ENCODE measurements at regions not wholly inside any gene's neighbourhood (a gene's known extent, or its start where the extent isn't known, plus 50 kb on each side); places are given as distances from the start of the nearest gene placed in this dataset.
A peak's percentile ranks its signal among the peaks of the same experiment; 100 is the strongest.
"Not testable (repeated sequence)": the region's sequence is repeated elsewhere in the genome, so short reads cannot be mapped to it uniquely, and the experiment has no call there.

DNA sequence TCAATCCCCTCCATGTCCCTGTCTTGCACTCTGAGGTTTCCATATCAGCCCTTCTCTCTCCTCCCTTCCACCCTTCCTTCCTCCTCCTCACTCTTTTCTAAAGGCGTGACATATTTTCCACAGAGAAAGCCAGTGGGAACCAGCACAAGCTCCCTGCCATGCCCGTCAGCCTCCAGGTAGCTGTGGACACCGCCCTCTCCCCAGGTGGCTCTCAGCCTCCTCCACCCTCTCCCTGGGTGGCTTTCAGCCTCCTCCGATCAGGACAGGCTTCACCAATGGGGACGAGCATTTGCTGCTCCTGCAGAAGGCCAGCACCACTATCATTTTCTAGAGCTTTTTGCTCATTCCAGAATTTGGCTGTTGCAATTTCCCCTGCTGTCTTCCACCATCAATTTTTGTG lies 236.6 kb downstream of the GADD45G start:
- no peak for DNase-seq (ENCODE audit: low spot score)

- no peak for DNase-seq (ENCODE audit: low spot score)
Observed at GRCh38 chr9:89842267-89842768, 237.5 kb downstream of the GADD45G start.

DNA sequence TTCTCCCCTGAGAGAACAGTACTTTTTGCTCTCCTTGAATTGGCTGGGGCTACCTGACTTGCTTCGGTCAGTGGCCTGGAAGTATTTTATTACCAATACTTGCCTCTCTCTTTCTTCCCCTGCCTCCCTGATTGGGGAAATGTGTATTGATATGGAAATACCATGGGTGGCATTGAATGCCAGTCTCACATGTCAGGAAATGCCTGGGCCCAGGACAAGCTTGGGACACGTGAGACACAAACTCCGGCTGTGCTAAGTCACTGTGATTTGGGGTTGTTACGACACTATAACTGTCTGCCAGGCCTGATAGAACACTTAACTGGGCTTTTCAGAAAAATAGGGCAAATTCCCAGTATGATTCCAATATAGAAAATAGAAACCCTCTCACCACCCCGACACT lies 238.3 kb downstream of the GADD45G start:
- no peak for DNase-seq (ENCODE audit: low spot score)

- no peak for DNase-seq (ENCODE audit: low spot score)
Observed at GRCh38 chr9:89843591-89843990, 238.8 kb downstream of the GADD45G start.

DNA sequence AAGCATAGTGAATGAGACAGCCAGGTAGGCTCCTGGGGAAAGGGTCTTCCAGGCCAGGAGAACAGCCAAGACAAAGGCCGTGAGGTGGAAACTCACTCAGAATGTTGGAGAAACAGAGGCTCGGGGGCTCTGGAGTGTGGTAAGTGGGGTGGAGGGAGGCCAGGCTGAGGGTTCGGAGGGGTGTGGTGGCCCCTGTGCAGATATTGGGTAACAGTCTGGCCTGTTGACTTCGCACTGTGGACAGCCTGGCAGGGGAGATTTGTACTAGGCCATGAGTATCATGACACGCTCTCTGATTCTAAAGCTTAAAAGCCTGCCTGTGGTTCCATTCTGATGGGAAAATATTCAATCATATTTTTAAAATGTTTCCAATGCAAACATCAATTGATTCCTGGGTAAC lies 239.3 kb downstream of the GADD45G start:
- DNase-seq (ENCODE audit: low spot score): no peak

GRCh38 chr9:89844535-89844934 lies 239.7 kb downstream of the GADD45G start:
- no peak for DNase-seq (ENCODE audit: low spot score)

DNA sequence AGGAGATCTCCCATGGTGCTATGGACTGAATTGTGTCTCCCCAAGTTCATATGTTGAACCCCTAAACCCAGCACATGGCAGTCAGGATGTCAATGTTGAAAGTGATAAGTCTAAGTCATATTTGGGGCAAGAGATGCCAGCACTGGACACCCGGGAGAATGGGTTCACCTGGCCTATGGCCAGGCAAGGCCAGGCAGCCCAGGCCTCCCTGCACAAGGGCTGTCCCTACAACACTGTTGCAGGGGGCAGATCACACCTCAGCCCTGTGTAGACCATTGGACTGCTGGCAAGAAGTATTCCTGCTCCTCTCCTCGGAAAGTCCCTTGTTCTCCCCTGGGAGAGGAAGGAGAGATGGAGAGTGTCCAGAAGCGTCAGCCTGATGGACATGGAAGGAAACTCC lies 240.5 kb downstream of the GADD45G start:
- DNase-seq (ENCODE audit: low spot score): no peak

DNA sequence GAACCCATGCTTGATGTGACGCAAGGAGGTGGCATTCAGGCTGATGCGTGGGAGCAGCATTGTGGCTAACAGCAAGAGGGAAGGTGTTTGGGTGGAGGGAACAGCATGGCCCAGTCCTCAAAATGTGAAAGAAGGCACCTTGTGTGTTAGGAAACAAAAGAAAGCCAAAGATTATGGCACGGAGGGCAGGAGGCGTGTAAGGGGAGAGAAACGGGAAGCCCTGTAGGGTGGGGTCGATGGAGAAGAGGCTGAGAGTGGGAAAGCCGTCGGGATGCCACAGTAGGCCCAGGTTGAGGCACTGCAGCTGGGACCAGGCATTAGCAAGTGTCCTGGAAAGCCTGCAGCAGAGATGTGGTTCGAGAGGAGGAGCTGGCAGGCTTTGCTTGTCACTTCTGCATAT lies 241.1 kb downstream of the GADD45G start:
- no peak for DNase-seq (ENCODE audit: low spot score)

GRCh38 chr9:89848060-89849040 lies 243.5 kb downstream of the GADD45G start:
- DNase-seq (ENCODE audit: low spot score): no peak

- no peak for DNase-seq (ENCODE audit: low spot score)
Observed at GRCh38 chr9:89849096-89849495, 244.3 kb downstream of the GADD45G start.

DNA sequence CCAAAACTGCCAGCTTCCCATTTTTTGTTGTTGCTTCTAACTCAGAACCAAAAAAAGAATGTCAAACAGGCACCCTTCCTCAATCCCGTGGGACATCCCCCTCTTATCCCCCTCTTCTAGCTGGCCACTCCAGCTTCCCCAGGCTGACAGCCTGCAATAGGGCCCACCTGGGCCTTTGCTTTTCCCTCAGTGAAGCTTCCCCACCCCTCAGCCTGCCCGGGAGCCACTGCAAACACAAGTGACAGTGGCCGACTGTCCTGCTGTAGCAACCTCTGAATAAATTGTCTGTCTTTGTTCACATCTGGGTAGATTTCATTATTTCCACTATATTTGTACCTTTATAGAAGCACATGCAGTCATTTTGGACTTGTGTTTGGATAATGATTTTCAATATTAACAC lies 245.3 kb downstream of the GADD45G start:
- no peak for DNase-seq (ENCODE audit: low spot score)

GRCh38 chr9:89850631-89851325 lies 246.0 kb downstream of the GADD45G start:
- peak; percentile 19 for DNase-seq (ENCODE audit: low spot score)

GRCh38 chr9:89853161-89853560 lies 248.3 kb downstream of the GADD45G start:
- DNase-seq (ENCODE audit: low spot score): no peak

DNA sequence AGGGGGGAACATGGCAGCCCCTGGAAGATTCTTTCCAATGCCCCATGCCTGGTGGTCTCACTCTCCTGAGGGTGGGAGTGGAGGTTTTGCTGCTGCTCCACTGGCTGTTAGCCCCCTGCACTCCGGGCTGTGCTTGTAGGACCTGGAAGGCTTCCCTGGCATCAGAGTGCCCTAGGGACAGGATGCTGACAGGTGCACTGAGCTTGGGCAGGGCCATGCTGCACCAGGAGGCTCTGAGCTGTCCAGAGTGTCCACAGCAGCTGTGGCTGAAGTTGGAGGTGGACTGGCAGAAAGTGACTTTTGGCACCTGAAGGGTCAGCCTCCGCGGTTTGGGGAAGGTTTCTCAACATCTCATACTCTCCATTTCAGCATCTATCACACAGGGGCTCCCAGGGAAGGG lies 249.1 kb downstream of the GADD45G start:
- DNase-seq (ENCODE audit: low spot score): no peak

DNA sequence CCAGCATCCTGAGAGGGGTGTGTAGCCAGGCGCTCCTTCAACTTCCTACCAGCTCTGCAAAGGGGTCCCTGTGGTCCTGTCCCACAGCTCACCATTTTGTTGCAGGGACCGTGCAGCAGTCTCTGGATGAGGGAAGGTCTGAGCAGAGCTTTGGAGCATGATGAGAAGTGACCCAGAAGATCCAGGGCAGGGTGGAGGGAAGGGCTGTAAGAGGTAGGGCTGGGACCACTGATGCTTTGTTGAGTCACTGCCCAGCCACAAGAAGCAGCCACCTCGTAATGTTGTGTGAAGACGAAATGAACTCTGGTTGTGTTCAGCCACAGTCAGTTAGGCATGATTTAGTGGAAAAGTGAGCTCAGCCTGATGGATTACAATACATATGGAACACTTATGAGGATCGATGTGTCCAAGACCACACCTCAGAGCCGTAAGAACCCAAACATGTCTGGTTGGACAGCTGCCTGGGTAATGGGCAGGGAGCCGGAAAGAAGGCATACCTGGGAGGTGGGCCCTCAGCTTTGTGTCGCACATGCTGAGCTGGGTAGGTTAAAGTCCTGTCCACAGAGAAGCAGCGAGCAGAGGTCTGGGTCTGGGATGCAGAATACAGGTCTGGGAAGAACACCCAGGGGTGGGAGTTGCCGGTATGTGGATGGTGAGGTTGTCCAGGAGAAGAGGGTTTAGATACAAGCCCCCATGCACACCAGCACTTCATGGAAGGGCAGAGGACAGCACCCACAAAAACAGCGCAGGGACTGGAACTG lies 250.1 kb downstream of the GADD45G start:
- no peak for DNase-seq (ENCODE audit: low spot score)

DNA sequence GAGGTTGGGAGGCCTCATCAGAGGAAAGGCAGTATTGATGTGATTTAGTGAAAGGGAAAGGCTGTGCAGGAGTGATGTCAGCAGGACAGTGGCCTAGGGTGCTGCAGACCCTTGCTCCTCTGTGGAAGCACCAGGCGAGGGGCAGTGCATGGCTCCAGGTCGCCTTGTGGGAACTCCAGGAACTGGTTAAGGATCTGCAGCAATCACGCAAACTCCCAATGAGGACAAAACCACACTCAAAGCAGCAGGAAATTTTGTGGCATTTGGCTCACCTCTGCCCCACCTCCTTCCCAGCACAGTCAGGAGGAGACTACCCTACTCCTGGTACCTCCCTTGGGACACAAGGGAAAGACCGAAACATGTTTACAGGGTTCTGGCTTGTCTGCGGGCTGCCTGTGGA lies 251.5 kb downstream of the GADD45G start:
- not testable (repeated sequence) for DNase-seq (ENCODE audit: low spot score)

DNA sequence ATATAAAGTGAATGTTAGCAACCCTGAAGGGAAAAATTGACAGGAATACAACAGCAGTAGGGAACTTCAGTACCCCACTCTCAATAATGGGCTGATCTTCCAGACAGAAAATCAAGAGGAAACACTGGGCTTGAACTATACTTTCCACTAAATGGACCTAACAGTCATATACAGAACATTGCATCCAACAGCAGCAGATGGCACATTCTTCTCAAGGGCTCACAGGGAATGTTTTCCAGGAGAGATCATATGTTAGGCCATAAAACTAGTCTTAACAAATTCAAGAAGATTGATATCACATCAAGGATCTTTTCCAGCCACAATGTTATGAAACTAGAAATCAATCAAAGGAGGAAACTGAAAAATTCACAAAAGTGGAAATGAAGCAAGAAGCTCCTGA lies 252.1 kb downstream of the GADD45G start:
- DNase-seq (ENCODE audit: low spot score): not testable (repeated sequence)

- not testable (repeated sequence) for DNase-seq (ENCODE audit: low spot score)
Observed at GRCh38 chr9:89859842-89860241, 255.0 kb downstream of the GADD45G start.

- DNase-seq (ENCODE audit: low spot score): not testable (repeated sequence)
Observed at GRCh38 chr9:89861371-89861770, 256.6 kb downstream of the GADD45G start.

- DNase-seq (ENCODE audit: low spot score): no peak
Observed at GRCh38 chr9:89862316-89862715, 257.5 kb downstream of the GADD45G start.

DNA sequence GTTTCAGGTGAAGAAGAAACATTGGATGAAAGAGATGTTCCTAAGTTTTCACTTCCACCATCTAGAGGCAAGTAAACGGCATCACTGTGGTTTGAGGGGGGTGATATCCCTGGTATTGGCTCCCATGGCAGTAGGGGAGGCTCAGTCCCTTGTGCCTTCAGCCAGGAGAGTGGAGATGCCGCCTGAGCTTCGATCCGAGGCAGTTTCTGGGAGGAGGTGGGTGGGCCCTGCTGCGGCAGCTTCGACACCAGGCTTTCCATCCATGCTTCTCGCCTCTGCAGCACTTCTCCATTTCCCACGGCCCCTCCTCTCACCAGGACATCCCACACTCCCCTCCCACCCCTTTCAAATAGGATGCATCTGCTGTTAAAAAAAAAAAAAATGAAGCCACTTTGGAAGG lies 258.3 kb downstream of the GADD45G start:
- DNase-seq (ENCODE audit: low spot score): no peak

GRCh38 chr9:89863837-89864236 lies 259.0 kb downstream of the GADD45G start:
- DNase-seq (ENCODE audit: low spot score): no peak
